ENCODE measurements at regions not wholly inside any gene's neighbourhood (a gene's known extent, or its start where the extent isn't known, plus 50 kb on each side); places are given as distances from the start of the nearest gene placed in this dataset.

DNA sequence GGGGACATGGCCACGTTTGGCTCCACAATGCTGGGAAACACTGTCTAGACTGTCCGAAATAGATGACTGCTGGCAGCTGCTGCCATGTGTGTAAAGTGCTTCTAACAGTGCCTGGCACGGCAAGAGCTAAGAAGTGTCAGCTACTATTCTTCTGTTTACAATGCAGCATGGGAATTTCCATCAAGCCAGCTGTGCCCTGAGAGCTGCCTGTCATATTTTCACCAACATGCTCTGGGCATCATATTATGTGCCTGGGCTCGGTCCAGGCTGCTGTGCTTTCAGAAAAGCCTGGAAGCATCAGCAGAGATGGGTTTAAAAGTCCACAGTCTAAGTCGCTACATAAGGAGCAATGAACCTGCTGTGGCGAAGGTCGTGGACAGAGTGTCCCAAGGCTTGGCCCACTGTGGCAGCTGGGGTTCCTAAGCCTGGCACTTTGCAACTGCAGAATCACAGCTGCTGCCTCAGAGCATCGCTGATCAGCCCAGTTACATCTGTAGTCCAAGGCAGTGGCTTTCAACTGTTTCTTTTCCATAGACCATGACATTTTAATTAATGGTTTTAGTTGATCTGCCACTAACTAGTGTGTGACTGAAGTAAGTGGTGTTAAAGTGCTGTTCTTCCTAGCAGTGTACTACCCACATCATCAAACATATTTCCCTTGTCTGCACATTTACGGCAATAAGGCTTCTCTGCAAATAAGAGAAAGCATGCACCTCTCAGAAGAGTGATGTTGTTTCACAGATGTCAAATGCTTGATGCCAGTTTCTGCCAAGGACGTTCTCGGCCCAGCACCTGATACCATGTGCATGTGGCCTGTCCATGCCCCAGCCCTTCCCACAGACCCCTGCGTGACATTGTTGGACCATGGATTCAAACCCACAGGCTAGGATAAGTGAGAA is 95.7 kb upstream of the C1QTNF9B start:
- no peak for TF ChIP-seq CTCF (IDR thresholded peaks at IDR 0.05)
- no peak for TF ChIP-seq POLR2A (IDR thresholded peaks at IDR 0.05)
- TF ChIP-seq EP300 (IDR thresholded peaks at IDR 0.05), result no peak

Data from stomach (tissue), 4 donors.